ENCODE measurements at regions not wholly inside any gene's neighbourhood (a gene's known extent, or its start where the extent isn't known, plus 50 kb on each side); places are given as distances from the start of the nearest gene placed in this dataset.

GRCh38 chr6:17227403-17227802 lies 53.8 kb upstream of the RBM24 start:
- DNase-seq = no peak
